T-helper 17 cell (primary cell): ENCODE measurements at regions not wholly inside any gene's neighbourhood (a gene's known extent, or its start where the extent isn't known, plus 50 kb on each side); places are given as distances from the start of the nearest gene placed in this dataset.

ENCODE experiments used
- ATAC-seq: fragments of 150-1000 bp; cut with Tn5 transposase; 2 replicates; pipeline ENCODE4 v1.10.0; 2021; ENCODE audit warnings: mild to moderate bottlenecking, moderate library complexity
- DNase-seq, 3 donors: peaks; one replicate each; pipeline versions ENCODE4 v3.0.0 to v3.0.0-alpha.2; 2020 to 2021
- H3K9me3 ChIP-seq: one replicate; pipeline ENCODE4 v1.7.0; 2013; ENCODE audit warnings: low read length, mild to moderate bottlenecking; ENCODE audit not compliant: control insufficient read depth, poor library complexity, severe bottlenecking
- H3K27ac Mint-ChIP-seq: one replicate; pipeline ENCODE4 v1.8.0; 2022; ENCODE audit warnings: mild to moderate bottlenecking, moderate library complexity, mixed read lengths
- H3K27me3 Mint-ChIP-seq: one replicate; pipeline ENCODE4 v1.8.0; 2022; ENCODE audit warnings: mixed read lengths
- H3K36me3 Mint-ChIP-seq: one replicate; pipeline ENCODE4 v1.8.0; 2022; ENCODE audit warnings: low read depth, mixed read lengths
- H3K4me1 Mint-ChIP-seq: one replicate; pipeline ENCODE4 v1.8.0; 2022; ENCODE audit warnings: mild to moderate bottlenecking, mixed read lengths
- H3K4me3 Mint-ChIP-seq: one replicate; pipeline ENCODE4 v1.8.0; 2022; ENCODE audit warnings: mild to moderate bottlenecking, moderate library complexity, mixed read lengths

DNA sequence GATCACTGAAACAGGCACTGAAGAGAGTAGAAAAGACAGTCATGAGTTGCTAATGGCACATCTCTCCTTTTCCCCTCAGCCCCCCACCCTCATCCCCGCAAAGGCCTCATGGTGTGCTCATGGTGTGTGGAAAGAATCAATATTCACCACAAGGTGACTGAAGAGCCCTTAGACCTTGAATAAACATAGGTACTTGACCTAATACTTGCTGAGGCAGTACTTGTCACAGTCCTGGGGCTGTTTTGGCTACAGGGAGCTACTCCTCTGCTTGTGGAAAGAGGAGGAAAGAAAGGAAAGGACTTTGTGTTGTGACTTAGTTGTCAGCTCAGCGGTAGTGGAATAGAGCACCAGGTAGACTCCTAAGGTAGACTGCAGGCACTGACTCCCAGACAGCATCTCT lies 537.8 kb upstream of the CCDC179 start:
- DNase-seq: no peak
- no peak overlapping the region for H3K4me3 Mint-ChIP-seq
- H3K9me3 ChIP-seq: no peaks in the 10 kb centered on the region
- H3K4me1 Mint-ChIP-seq: no peaks in the 10 kb centered on the region
- H3K36me3 Mint-ChIP-seq: no peaks in the 10 kb centered on the region
- no peaks in the 10 kb centered on the region for H3K27me3 Mint-ChIP-seq
- no peak for ATAC-seq
- no peak overlapping the region for H3K27ac Mint-ChIP-seq

DNA sequence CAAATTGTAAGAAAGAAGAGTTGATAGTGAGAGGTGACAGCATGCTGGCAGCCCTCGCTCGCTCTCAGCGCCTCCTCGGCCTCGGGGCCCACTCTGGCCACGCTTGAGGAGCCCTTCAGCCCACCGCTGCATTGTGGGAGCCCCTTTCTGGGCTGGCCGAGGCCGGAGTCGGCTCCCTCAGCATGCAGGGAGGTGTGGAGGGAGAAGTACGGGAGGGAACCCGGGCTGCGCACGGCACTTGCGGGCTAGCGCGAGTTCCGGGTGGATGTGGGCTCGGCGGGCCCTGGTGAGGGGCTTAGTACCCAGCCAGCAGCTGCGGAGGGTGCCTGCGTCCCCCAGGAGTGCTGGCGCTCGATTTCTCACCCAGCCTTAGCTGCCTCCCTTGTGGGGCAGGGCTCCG lies 539.7 kb upstream of the CCDC179 start:
- H3K4me3 Mint-ChIP-seq: no peak overlapping the region
- DNase-seq (no peak), ATAC-seq (no peak)
- H3K36me3 Mint-ChIP-seq: no peaks in the 10 kb centered on the region
- H3K27ac Mint-ChIP-seq: no peak overlapping the region
- no peaks in the 10 kb centered on the region for H3K27me3 Mint-ChIP-seq
- H3K4me1 Mint-ChIP-seq: no peaks in the 10 kb centered on the region
- H3K9me3 ChIP-seq: no peaks in the 10 kb centered on the region

DNA sequence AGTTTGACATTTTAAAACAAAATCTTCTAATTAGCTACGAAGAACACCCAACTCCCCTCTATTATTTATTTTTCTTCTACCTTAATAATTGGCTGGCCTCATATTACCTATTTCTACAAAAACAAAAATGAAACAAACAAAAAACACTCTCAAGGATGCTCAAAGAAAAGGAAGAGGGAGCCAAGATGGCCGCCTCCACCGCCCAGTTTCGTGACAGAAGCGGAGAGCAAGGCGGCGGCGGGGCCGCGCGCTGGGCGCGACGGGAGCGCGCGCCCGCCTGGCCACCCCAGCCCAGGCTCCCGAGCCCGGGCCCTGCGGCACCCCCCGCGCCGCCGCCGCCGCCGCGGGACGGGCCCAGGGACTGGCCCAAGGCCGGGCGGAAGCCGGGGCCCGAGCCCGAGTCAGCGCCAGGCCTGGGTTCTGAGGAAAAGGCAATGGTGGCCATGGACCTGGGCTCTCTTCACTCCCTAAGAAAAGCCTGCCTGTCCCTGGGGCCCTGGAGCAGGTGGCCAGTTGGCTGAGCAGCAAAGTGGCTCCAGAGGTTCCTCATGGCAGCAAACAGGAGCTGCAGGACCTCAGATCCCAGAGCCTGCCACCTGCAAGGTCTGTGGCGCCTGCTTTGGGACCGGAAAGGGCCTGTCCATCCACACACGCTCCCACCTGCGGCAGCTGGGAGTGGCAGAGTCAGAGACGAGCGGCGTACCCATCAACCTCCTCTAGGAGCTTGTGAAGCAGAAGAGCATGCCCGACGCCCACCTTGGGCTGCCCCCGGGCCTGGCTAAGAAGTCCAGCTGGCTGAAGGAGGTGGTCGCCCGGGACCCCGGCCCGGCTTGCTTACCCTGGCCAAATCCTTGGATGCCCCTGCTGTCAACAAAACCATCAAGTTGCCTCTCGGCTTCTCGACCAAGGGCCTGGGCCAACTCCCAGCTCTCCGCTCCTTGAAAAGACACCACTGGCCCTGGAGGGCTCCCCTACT lies 543.2 kb upstream of the CCDC179 start:
- no peak overlapping the region for H3K4me3 Mint-ChIP-seq
- H3K27ac Mint-ChIP-seq: no peak overlapping the region
- DNase-seq (no peak), ATAC-seq (no peak)
- no peaks in the 10 kb centered on the region for H3K36me3 Mint-ChIP-seq
- no peaks in the 10 kb centered on the region for H3K27me3 Mint-ChIP-seq
- no peaks in the 10 kb centered on the region for H3K9me3 ChIP-seq
- no peaks in the 10 kb centered on the region for H3K4me1 Mint-ChIP-seq

DNA sequence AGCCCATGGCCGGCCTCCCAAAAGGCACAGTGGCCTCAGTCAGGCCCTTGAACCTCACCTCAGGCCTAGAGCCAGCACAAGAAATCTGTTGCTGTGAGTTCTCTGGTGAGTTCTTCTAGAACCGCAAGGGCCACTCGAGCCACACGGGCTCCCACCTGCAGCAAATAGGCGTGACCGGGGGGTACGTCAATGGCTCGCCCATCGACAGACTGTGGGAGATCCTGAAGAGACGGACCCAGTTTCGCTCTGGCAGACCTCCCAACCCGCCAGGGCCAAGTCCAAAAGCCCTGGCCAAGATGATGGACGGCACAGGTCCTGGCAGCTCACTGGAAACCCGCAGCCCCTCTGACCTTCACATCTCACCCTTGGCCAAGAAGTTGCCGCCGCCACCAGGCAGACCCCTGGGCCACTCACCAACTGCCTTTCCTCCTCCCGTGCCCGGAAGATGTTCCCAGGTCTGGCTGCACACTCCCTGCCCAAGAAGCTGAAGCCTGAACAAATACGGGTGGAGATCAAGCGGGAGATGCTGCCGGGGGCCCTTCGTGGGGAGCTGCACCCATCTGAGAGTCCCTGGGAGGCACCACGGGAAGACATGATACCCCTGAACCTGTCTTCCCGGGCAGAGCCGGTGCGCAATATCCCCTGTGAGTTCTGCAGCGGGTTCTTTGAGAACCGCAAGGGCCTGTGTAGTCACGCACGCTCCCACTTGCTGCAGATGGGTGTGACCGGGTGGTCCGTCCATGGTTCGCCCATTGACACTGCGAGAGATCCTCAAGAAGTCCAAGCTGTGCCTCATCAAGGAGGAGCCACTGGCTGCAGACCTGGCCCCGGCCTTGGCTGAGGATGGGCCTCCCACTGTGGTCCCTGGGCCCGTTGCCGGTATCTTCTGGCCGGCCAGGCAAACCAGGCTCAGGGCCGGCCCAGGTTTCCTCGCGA lies 544.2 kb upstream of the CCDC179 start:
- ATAC-seq (no peak), DNase-seq (no peak)
- Mint-ChIP-seq H3K4me3 (no peak overlapping the region), H3K4me1 (no peaks in the 10 kb centered on the region), H3K36me3 (no peaks in the 10 kb centered on the region), H3K27ac (no peak overlapping the region), H3K27me3 (no peaks in the 10 kb centered on the region)
- H3K9me3 ChIP-seq: no peaks in the 10 kb centered on the region

DNA sequence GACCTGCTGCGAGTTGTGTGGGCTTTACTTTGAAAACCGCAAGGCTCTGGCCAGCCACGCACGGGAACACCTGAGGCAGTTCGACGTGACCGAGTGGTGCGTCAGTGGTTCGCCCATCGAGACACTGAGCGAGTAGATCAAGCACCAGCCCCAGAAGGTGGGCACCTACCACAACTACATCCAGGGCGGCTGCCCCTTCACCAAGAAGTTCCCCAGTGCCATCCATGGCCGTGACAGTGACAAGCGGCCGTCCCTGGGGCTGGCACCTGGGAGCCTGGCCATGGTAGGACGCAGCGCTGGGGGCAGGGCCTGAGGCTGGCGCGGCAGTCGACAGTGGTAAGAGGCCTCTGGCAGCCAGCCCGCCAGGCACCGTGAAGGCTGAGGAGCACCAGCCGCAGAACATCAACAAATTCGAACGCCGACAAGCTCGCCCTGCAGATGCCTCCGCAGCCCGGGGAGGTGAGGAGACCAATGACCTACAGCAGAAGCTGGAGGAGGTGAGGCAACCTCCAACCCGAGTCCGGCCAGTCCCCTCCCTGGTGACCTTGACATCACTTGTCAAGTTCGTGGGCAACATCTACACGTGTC lies 545.2 kb upstream of the CCDC179 start:
- ATAC-seq: no peak
- DNase-seq: no peak
- Mint-ChIP-seq H3K27me3 (no peaks in the 10 kb centered on the region), H3K27ac (no peak overlapping the region), H3K4me3 (no peak overlapping the region), H3K36me3 (no peaks in the 10 kb centered on the region), H3K4me1 (no peaks in the 10 kb centered on the region)
- H3K9me3 ChIP-seq: no peaks in the 10 kb centered on the region

DNA sequence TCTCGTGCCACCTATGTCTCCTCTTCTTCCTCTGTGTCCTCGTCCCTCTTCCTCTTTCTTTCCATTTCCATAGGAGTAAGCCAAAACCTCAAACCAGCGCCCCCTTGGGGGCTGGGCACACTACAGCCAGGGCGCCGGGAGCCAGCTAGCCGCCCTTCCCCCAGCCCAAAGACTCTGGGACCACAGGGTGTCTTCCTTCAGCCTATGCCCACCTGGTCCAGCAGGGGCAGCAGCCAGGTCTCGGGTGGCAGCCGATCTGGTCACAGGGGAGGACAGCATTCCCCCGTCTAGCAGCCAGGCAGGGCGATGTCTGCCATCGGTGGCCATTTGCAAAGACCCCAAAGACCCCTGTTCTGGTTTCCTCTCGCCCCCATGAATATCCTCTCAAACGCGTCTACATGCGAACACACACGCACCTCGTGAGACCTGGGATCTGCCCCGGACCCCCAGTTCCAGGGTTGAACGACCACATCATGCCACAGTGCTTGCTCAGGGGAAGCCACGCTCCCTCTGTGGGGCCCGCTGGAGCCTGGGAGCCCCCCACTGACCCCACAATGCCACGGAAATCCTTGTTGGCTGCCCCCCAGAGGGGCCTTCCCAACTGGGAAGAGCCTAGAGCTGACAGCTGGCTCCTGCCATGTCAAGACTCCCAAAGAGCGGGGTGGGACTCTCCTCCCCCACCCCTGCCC lies 546.0 kb upstream of the CCDC179 start:
- ATAC-seq (no peak), DNase-seq (no peak)
- no peaks in the 10 kb centered on the region for H3K27me3 Mint-ChIP-seq
- no peak overlapping the region for H3K4me3 Mint-ChIP-seq
- no peaks in the 10 kb centered on the region for H3K4me1 Mint-ChIP-seq
- no peak overlapping the region for H3K27ac Mint-ChIP-seq
- H3K9me3 ChIP-seq: no peaks in the 10 kb centered on the region
- H3K36me3 Mint-ChIP-seq: no peaks in the 10 kb centered on the region

DNA sequence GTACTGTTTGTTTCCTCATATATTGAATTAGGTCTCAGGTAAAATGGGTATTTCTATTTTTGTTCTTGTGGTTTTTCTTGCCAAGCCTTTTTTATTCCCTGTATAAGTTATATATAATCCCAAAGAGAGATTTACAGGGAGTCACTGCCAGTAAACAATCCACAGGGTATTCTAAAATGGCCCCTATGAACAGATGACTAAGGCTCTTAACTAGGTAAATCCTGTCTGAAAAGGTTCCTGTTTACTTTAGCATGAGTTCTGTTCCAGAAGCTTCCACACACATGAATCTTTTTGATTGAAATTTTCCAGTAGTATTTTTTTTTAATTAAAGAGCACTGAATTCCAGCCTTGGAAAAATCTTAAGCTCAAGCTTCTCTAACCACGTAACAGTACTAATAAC lies 552.8 kb upstream of the CCDC179 start:
- Mint-ChIP-seq H3K4me1 (no peaks in the 10 kb centered on the region), H3K27me3 (no peaks in the 10 kb centered on the region)
- ATAC-seq: no peak

DNA sequence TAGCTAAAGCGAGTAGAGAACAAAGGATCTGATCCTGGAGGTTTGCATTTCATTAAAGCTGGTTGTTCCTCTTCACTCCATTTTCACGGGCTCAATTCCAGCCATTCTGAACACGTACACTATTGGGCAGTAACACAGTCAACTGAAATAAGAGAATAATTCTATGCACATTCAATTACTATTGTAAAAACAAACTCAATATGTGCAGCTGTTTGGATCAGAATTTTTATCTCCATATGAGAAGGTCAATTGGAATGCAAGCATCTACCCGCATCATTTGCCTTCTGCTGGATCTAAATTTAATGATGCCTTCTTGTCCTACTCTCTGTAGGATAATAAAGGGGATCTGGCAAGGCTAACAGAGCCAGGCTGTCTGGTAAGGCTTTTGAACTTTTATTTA lies 562.8 kb upstream of the CCDC179 start:
- H3K9me3 ChIP-seq: peaks cover under 1% of the 10 kb centered on the region
- Mint-ChIP-seq H3K27ac (no peak overlapping the region), H3K4me1 (no peaks in the 10 kb centered on the region), H3K36me3 (no peaks in the 10 kb centered on the region), H3K27me3 (no peaks in the 10 kb centered on the region), H3K4me3 (no peak overlapping the region)
- ATAC-seq (no peak), DNase-seq (no peak)

More for the DNA sequence above, 552.8 kb upstream of the CCDC179 start:
- H3K9me3 ChIP-seq: no peaks in the 10 kb centered on the region
- Mint-ChIP-seq H3K36me3 (no peaks in the 10 kb centered on the region), H3K4me3 (no peak overlapping the region), H3K27ac (no peak overlapping the region)
- no peak for DNase-seq

DNA sequence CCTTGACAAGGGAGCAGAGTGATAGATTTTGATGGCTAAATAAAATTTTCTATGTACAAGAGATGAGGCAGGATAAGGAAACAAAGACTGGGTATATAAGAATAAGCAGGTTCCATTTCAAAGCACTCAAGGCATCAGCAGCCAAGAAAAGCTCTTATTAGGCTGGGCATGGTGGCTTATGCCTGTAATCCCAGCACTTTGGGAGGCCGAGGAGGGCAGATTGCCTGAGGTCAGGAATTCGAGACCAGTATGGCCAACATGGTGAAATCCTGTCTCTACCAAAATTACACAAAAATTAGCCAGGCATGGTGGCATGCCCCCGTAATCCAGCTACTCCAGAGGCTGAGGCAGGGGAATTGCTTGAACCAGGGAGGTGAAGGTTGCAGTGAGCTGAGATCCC lies 563.4 kb upstream of the CCDC179 start:
- no peak for DNase-seq
- H3K9me3 ChIP-seq: peaks cover 2% of the 10 kb centered on the region
- Mint-ChIP-seq H3K4me3 (no peak overlapping the region), H3K36me3 (no peaks in the 10 kb centered on the region), H3K27me3 (no peaks in the 10 kb centered on the region), H3K27ac (no peak overlapping the region), H3K4me1 (no peaks in the 10 kb centered on the region)
- ATAC-seq: no peak

DNA sequence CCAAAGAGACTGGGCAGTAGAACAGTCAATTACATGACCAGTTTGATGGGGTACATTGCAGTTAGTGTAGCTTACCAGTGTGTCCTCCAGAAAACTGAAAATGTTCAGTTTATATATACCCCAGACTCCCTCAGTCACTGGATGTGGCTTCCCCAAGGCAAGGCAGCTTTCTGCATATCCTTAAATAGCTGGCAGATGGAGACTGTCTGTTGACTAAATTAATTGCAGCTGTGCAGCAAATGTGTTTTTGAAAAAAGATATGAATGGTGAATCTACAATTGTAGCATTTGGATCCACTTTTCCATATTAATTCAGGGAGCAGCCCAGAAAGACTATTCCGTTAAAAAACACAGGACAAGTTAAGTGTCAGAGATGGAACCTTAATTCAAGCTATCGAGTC lies 565.1 kb upstream of the CCDC179 start:
- no peak for DNase-seq
- Mint-ChIP-seq H3K4me3 (no peak overlapping the region), H3K4me1 (no peaks in the 10 kb centered on the region), H3K27me3 (no peaks in the 10 kb centered on the region), H3K27ac (no peak overlapping the region), H3K36me3 (no peaks in the 10 kb centered on the region)
- H3K9me3 ChIP-seq: peaks cover 2% of the 10 kb centered on the region
- no peak for ATAC-seq

DNA sequence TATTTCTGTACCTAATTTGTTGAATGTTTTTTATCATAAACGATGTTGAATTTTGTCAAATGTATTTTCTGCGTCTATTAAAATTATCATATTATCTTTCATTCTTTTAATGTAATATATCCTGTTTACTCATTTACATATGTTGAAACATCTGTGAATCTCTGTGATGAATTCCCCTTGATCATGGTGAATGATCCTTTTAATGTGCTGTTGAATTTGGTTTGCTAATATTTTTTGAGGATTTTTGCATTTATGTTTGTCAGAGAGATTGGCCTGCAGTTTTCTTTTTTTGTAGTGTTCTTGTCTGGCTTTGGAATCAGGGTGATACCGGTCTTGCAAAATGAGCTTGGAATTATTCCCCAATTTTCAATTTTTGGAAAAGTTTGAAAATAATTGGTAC lies 569.3 kb upstream of the CCDC179 start:
- Mint-ChIP-seq H3K27ac (no peak overlapping the region), H3K4me3 (no peak overlapping the region)
- no peak for ATAC-seq

DNA sequence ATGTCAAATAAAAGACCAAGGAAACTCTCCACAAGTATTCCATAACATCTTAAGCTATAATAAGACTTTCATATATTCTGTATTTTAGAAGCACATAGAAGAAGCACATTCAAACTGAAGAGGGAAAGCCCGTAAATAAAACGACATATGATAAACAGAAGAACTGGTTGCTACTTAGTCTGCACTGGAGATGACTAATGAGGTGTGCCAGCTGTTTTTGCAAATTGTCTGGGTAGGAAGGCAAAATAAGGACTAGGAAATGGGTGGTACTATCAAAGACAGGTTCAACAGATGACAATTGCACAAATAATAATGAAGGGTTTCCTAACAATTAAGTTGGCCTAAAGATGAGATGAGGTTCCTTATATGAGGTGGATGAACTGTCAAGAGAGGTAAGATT lies 593.2 kb upstream of the CCDC179 start:
- H3K9me3 ChIP-seq: no peaks in the 10 kb centered on the region
- DNase-seq: no peak
- Mint-ChIP-seq H3K4me3 (no peak overlapping the region), H3K4me1 (no peaks in the 10 kb centered on the region), H3K27me3 (no peaks in the 10 kb centered on the region), H3K36me3 (no peaks in the 10 kb centered on the region), H3K27ac (no peak overlapping the region)
- ATAC-seq: no peak

More for the DNA sequence above, 569.3 kb upstream of the CCDC179 start:
- Mint-ChIP-seq H3K27me3 (no peaks in the 10 kb centered on the region), H3K4me1 (no peaks in the 10 kb centered on the region), H3K36me3 (no peaks in the 10 kb centered on the region)
- H3K9me3 ChIP-seq: peaks cover 2% of the 10 kb centered on the region
- DNase-seq: no peak
